A549 (cell line): ENCODE measurements at regions not wholly inside any gene's neighbourhood (a gene's known extent, or its start where the extent isn't known, plus 50 kb on each side); places are given as distances from the start of the nearest gene placed in this dataset.

Experiments
- BHLHE40 ChIP-seq: IDR thresholded peaks from 2 replicates; pipeline ENCODE4 v1.6.1; 2012; ENCODE audit warnings: low read depth, low read length, inconsistent platforms
- EP300 ChIP-seq, 2 experiments: fragments of >200 bp; sonication (Bioruptor Twin); formaldehyde crosslinking; IDR thresholded peaks; 2 replicates in 1 of 2; 3 replicates in 1 of 2; pipeline ENCODE4 v1.6.1; 2016 to 2017
- RNF2 ChIP-seq: fragments of 200-600 bp; sonication (generic); IDR thresholded peaks from 2 replicates; pipeline ENCODE4 v1.6.1; 2016; ENCODE audit warnings: low read depth, mild to moderate bottlenecking, antibody characterized with exemption, moderate library complexity, borderline replicate concordance
- SMC3 ChIP-seq: fragments of >200 bp; sonication (Bioruptor Twin); formaldehyde crosslinking; IDR thresholded peaks from 3 replicates; pipeline ENCODE4 v1.6.1; 2018; ENCODE audit warnings: inconsistent platforms
- TF ChIP-seq, protein P1 (sequence below): fragments of >200 bp; sonication (Bioruptor Twin); formaldehyde crosslinking; IDR thresholded peaks from 3 replicates; pipeline ENCODE4 v1.6.1; 2016
- TF ChIP-seq, protein P2 (sequence below): IDR thresholded peaks from 2 replicates; pipeline ENCODE4 v1.6.1; 2012
- TF ChIP-seq, protein P3 (sequence below): fragments of >200 bp; sonication (Bioruptor Twin); formaldehyde crosslinking; IDR thresholded peaks from 3 replicates; pipeline ENCODE4 v1.5.1; 2016

DNA sequence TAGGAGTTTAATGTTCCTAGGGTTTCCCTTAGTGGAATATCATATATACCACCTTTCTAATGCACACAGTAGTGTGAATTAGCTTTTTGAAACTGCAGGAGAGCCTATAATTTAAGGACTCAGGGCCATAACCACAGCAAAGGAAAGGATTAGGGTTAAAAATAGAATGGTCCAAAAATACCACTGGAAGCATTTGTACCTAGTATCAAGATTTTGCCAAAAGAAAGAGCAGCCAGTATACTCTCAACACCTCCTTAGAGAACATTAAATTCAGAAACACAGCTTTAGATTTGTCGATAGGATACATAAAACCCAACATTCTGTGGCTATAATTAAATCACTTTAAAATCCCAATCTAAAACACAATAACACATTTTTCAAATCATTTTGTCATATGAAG lies 634.9 kb downstream of the EPHA4 start:
- TF ChIP-seq, protein P1, sequence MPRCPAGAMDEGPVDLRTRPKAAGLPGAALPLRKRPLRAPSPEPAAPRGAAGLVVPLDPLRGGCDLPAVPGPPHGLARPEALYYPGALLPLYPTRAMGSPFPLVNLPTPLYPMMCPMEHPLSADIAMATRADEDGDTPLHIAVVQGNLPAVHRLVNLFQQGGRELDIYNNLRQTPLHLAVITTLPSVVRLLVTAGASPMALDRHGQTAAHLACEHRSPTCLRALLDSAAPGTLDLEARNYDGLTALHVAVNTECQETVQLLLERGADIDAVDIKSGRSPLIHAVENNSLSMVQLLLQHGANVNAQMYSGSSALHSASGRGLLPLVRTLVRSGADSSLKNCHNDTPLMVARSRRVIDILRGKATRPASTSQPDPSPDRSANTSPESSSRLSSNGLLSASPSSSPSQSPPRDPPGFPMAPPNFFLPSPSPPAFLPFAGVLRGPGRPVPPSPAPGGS: no peak
- TF ChIP-seq SMC3 (no peak), BHLHE40 (no peak), RNF2 (no peak), EP300 (IDR thresholded peaks at IDR 0.05) (no peak)
- TF ChIP-seq, protein P2, sequence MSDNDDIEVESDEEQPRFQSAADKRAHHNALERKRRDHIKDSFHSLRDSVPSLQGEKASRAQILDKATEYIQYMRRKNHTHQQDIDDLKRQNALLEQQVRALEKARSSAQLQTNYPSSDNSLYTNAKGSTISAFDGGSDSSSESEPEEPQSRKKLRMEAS: no peak
- TF ChIP-seq, protein P3, sequence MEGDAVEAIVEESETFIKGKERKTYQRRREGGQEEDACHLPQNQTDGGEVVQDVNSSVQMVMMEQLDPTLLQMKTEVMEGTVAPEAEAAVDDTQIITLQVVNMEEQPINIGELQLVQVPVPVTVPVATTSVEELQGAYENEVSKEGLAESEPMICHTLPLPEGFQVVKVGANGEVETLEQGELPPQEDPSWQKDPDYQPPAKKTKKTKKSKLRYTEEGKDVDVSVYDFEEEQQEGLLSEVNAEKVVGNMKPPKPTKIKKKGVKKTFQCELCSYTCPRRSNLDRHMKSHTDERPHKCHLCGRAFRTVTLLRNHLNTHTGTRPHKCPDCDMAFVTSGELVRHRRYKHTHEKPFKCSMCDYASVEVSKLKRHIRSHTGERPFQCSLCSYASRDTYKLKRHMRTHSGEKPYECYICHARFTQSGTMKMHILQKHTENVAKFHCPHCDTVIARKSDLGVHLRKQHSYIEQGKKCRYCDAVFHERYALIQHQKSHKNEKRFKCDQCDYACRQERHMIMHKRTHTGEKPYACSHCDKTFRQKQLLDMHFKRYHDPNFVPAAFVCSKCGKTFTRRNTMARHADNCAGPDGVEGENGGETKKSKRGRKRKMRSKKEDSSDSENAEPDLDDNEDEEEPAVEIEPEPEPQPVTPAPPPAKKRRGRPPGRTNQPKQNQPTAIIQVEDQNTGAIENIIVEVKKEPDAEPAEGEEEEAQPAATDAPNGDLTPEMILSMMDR: no peak
